Natural killer cell (primary cell): ENCODE measurements at regions not wholly inside any gene's neighbourhood (a gene's known extent, or its start where the extent isn't known, plus 50 kb on each side); places are given as distances from the start of the nearest gene placed in this dataset.

Experiments used
- ATAC-seq, 3 donors: fragments of 150-1000 bp in 2 of 3; fragments of 200-7000 bp in 1 of 3; cut with Tn5 transposase; 1 replicate in 1 of 3; 2 replicates in 2 of 3; pipeline ENCODE4 v1.10.0; 2021; ENCODE audit warnings: mild to moderate bottlenecking in 2 of 3, moderate library complexity in 2 of 3
- DNase-seq, 2 donors: peaks; one replicate each; pipeline versions ENCODE4 v3.0.0 to v3.0.0-alpha.2; 2013 to 2021; ENCODE audit warnings: mixed read lengths in 1 of 2
- H3K27ac ChIP-seq: one replicate; pipeline ENCODE4 v1.5.1; 2013; ENCODE audit warnings: mild to moderate bottlenecking, low read length
- H3K27me3 ChIP-seq: one replicate; pipeline ENCODE4 v1.6.1; 2013; ENCODE audit warnings: low read length; ENCODE audit not compliant: control insufficient read depth, insufficient read depth
- H3K36me3 ChIP-seq: one replicate; pipeline ENCODE4 v1.6.1; 2013; ENCODE audit warnings: low read length; ENCODE audit not compliant: control insufficient read depth, insufficient read depth
- H3K4me1 ChIP-seq: one replicate; pipeline ENCODE4 v1.6.1; 2013; ENCODE audit warnings: low read length; ENCODE audit not compliant: control insufficient read depth, insufficient read depth
- H3K4me3 ChIP-seq: one replicate; pipeline ENCODE4 v1.5.1; 2013; ENCODE audit warnings: low read length
- H3K9me3 ChIP-seq: one replicate; pipeline ENCODE4 v1.6.1; 2013; ENCODE audit warnings: low read length; ENCODE audit not compliant: control insufficient read depth, insufficient read depth
- H3K27ac Mint-ChIP-seq, 2 donors: one replicate each; pipeline ENCODE4 v1.8.0; 2022; ENCODE audit warnings: mild to moderate bottlenecking in 2 of 2, mixed read lengths in 2 of 2, moderate library complexity in 1 of 2
- H3K27me3 Mint-ChIP-seq, 2 donors: one replicate each; pipeline ENCODE4 v1.8.0; 2022; ENCODE audit warnings: low read depth in 2 of 2, mixed read lengths in 2 of 2
- H3K36me3 Mint-ChIP-seq: one replicate; pipeline ENCODE4 v1.8.0; 2022; ENCODE audit warnings: mixed read lengths
- H3K4me1 Mint-ChIP-seq, 2 donors: one replicate each; pipeline ENCODE4 v1.8.0; 2022; ENCODE audit warnings: mixed read lengths in 2 of 2
- H3K4me3 Mint-ChIP-seq: one replicate; pipeline ENCODE4 v1.8.0; 2022; ENCODE audit warnings: mild to moderate bottlenecking, moderate library complexity, mixed read lengths
- H3K9me3 Mint-ChIP-seq, 2 donors: one replicate each; pipeline ENCODE4 v1.8.0; 2022; ENCODE audit warnings: mixed read lengths in 2 of 2
- WGBS: methylation state at CpG from one replicate; pipeline ENCODE4 v1.1.7; 2013; ENCODE audit warnings: missing lambda C conversion rate; ENCODE audit not compliant: insufficient coverage; 5-methylcytosine and 5-hydroxymethylcytosine counted together
- intact Hi-C: fragments of 100-400 bp; cut with micrococcal nuclease; formaldehyde crosslinking; loops from one replicate; pipeline ENCODE4 v1.14.2; 2022
- TF ChIP-seq, protein P1 (sequence below): fragments of 200-600 bp; IDR thresholded peaks from one replicate; pipeline ENCODE4 v1.8.0; 2022; ENCODE audit warnings: antibody characterized with exemption

DNA sequence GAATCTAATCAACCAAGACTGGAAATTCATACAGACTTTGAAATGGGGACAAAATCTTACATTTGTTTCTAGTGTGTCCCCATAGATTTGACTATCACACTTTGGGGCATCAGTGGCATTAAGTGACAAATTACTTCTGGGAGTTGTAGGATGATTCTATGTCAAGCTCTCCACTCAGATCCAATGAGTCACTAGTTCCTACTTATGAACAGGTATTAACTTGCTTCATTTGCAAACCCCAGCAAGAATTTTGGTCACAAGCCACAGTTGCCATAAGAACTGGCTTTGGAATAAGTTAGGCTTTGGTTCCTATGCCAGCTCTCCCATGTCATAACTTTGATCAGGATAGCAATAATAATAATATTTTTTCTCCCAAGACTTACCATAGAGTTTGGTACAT, 77.6 kb upstream of the PTPRK start:
- no peak overlapping the region for H3K4me3 Mint-ChIP-seq
- H3K27ac ChIP-seq = no peak overlapping the region
- H3K36me3 Mint-ChIP-seq = no peaks in the 10 kb centered on the region
- H3K4me1 ChIP-seq = no peaks in the 10 kb centered on the region
- H3K27me3 Mint-ChIP-seq = no peaks in the 10 kb centered on the region
- DNase-seq (no peak), ATAC-seq (no peak)
- H3K4me3 ChIP-seq = no peak overlapping the region
- no peaks in the 10 kb centered on the region for H3K27me3 ChIP-seq
- H3K9me3 Mint-ChIP-seq = no peaks in the 10 kb centered on the region
- no peaks in the 10 kb centered on the region for H3K9me3 ChIP-seq
- intact Hi-C loops = loop anchor here (5.0 kb wide), 1 partner anchor 714 kb away; no protein-coding TSS in a partner anchor
- no peaks in the 10 kb centered on the region for H3K36me3 ChIP-seq
- H3K4me1 Mint-ChIP-seq = no peaks in the 10 kb centered on the region
- TF ChIP-seq, protein P1, sequence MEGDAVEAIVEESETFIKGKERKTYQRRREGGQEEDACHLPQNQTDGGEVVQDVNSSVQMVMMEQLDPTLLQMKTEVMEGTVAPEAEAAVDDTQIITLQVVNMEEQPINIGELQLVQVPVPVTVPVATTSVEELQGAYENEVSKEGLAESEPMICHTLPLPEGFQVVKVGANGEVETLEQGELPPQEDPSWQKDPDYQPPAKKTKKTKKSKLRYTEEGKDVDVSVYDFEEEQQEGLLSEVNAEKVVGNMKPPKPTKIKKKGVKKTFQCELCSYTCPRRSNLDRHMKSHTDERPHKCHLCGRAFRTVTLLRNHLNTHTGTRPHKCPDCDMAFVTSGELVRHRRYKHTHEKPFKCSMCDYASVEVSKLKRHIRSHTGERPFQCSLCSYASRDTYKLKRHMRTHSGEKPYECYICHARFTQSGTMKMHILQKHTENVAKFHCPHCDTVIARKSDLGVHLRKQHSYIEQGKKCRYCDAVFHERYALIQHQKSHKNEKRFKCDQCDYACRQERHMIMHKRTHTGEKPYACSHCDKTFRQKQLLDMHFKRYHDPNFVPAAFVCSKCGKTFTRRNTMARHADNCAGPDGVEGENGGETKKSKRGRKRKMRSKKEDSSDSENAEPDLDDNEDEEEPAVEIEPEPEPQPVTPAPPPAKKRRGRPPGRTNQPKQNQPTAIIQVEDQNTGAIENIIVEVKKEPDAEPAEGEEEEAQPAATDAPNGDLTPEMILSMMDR = no peak
- no peak overlapping the region for H3K27ac Mint-ChIP-seq

DNA sequence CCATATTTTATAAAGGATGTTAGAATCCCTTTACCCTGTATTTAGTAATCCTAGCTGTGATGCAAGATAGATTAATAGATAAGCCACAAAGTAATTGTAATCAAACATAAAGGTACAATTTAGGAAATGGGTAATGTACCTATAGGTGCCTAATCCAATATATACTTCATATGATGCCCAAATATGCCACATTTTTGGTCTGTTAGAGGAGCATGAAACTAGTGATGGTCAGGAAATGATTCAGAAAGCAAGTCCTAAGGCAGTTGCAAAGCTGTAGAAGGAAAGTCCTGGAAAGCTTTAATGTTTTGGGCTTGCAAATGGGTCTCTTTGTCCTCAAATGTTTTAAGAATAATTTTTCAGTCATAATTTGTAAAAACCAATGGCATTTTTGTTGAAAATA, 76.6 kb upstream of the PTPRK start:
- Mint-ChIP-seq H3K4me3 (no peak overlapping the region), H3K27me3 (no peaks in the 10 kb centered on the region), H3K27ac (no peak overlapping the region), H3K9me3 (peaks cover 0 to 3% of the 10 kb centered on the region in 2 donors), H3K36me3 (no peaks in the 10 kb centered on the region), H3K4me1 (no peaks in the 10 kb centered on the region)
- no peak overlapping the region for H3K4me3 ChIP-seq
- no peaks in the 10 kb centered on the region for H3K9me3 ChIP-seq
- no peaks in the 10 kb centered on the region for H3K4me1 ChIP-seq
- intact Hi-C loops = loop anchor here (5.0 kb wide), 1 partner anchor 715 kb away; no protein-coding TSS in a partner anchor
- no peaks in the 10 kb centered on the region for H3K36me3 ChIP-seq
- TF ChIP-seq, protein P1 = no peak
- no peak for DNase-seq
- H3K27ac ChIP-seq = no peak overlapping the region
- ATAC-seq = no peak
- no peaks in the 10 kb centered on the region for H3K27me3 ChIP-seq

DNA sequence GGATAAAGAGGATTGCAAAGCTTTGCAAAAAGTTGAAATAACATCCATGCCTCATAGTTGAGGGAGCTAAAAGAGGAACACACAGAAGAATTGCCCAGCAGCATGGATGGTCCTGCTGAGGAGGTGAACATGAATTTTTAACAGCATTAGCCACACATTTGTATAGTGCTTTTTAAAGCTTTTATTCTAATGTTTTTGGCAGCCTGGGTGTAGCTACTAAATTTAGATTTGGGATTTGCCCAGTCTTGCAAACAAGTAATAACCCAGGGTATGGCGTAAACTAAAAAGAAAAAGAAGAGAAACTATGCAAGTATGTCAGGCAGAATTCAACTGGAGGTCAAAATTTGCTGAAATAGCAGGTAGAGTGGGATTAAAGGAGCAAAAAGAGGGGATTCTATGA, 75.1 kb upstream of the PTPRK start:
- ATAC-seq (no peak), DNase-seq (no peak)
- TF ChIP-seq, protein P1 = no peak
- Histone ChIP-seq H3K9me3 (no peaks in the 10 kb centered on the region), H3K4me3 (no peak overlapping the region), H3K27me3 (no peaks in the 10 kb centered on the region), H3K4me1 (no peaks in the 10 kb centered on the region), H3K36me3 (no peaks in the 10 kb centered on the region), H3K27ac (no peak overlapping the region)
- Mint-ChIP-seq H3K9me3 (peaks cover 2 to 6% of the 10 kb centered on the region in 2 donors), H3K4me3 (no peak overlapping the region), H3K4me1 (no peaks in the 10 kb centered on the region), H3K27me3 (no peaks in the 10 kb centered on the region), H3K36me3 (no peaks in the 10 kb centered on the region), H3K27ac (no peak overlapping the region)
- WGBS = 88% methylated on average over 1 of the region's 1 CpG
- intact Hi-C loops = loop anchor here (5.0 kb wide), 1 partner anchor 717 kb away; no protein-coding TSS in a partner anchor

DNA sequence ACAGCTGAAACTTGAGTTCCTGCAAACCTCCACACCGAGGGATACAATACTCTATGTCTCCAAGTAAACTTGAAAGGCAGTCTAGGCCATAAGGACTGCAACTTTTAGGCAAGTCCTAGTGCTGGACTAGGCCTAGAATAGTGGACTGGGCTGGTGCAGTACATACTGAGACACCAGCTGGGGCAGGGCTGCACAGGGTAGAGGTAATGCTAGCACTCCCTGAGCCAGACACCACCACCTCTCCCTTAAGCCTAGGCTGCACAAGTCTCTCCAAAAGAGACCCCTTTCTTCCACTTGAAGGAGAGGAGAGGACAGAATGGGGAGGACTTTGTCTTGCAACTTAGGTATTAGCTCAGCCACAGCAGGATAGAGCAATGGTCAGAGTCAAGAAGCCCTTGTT, 65.7 kb upstream of the PTPRK start:
- H3K4me1 Mint-ChIP-seq = no peaks in the 10 kb centered on the region
- no peak overlapping the region for H3K27ac Mint-ChIP-seq
- peaks cover 13 to 18% of the 10 kb centered on the region in 2 donors for H3K9me3 Mint-ChIP-seq
- H3K36me3 Mint-ChIP-seq = no peaks in the 10 kb centered on the region
- Histone ChIP-seq H3K9me3 (no peaks in the 10 kb centered on the region), H3K36me3 (no peaks in the 10 kb centered on the region), H3K27ac (no peak overlapping the region), H3K4me1 (no peaks in the 10 kb centered on the region), H3K27me3 (no peaks in the 10 kb centered on the region), H3K4me3 (no peak overlapping the region)
- WGBS = 83% methylated on average over 1 of the region's 1 CpG
- no peak overlapping the region for H3K4me3 Mint-ChIP-seq
- TF ChIP-seq, protein P1 = no peak
- intact Hi-C loops = no loop called here
- DNase-seq (no peak), ATAC-seq (no peak)
- no peaks in the 10 kb centered on the region for H3K27me3 Mint-ChIP-seq
